Thyroid gland (tissue), 4 donors: ENCODE measurements at regions not wholly inside any gene's neighbourhood (a gene's known extent, or its start where the extent isn't known, plus 50 kb on each side); places are given as distances from the start of the nearest gene placed in this dataset.
"Not testable (repeated sequence)": the region's sequence is repeated elsewhere in the genome, so short reads cannot be mapped to it uniquely, and the experiment has no call there.

ENCODE experiments used
- DNase-seq, 2 donors: peaks; one replicate each; pipeline ENCODE4 v3.0.0-alpha.2; 2019
- H3K27ac ChIP-seq, 3 donors: fragments of 200-600 bp; sonication (generic); 1 replicate in 2 of 3; 2 replicates in 1 of 3; pipeline ENCODE4 v1.5.1; 2016 to 2019; ENCODE audit warnings: mild to moderate bottlenecking in 1 of 3, moderate library complexity in 1 of 3
- H3K27me3 ChIP-seq: fragments of 200-600 bp; sonication (generic); one replicate; pipeline ENCODE4 v1.5.1; 2019
- H3K36me3 ChIP-seq, 2 donors: fragments of 200-600 bp; sonication (generic); one replicate each; pipeline ENCODE4 v1.5.1; 2016 to 2019
- H3K4me1 ChIP-seq, 2 donors: fragments of 200-600 bp; sonication (generic); one replicate each; pipeline ENCODE4 v1.5.1; 2017 to 2019
- H3K4me3 ChIP-seq, 3 donors: fragments of 200-600 bp; sonication (generic); replicated peaks in 1 of 3; 1 replicate in 2 of 3; 2 replicates in 1 of 3; pipeline ENCODE4 v1.5.1; 2016; ENCODE audit warnings: mild to moderate bottlenecking in 1 of 3
- H3K9me3 ChIP-seq: fragments of 200-600 bp; sonication (generic); one replicate; pipeline ENCODE4 v1.5.1; 2017
- CTCF ChIP-seq, 6 experiments: fragments of 200-600 bp in 3 of 6; fragments of 450-650 bp in 3 of 6; sonication (generic) in 3 of 6; IDR thresholded peaks; one replicate each; pipeline ENCODE4 v1.5.1; 2016 to 2019; ENCODE audit warnings: antibody characterized with exemption in 6 of 6, mild to moderate bottlenecking in 2 of 6, inconsistent platforms in 1 of 6, moderate library complexity in 1 of 6
- POLR2A ChIP-seq, 2 donors: fragments of 450-650 bp; IDR thresholded peaks; one replicate each; pipeline ENCODE4 v1.6.1; 2017; ENCODE audit warnings: antibody characterized with exemption in 2 of 2, mild to moderate bottlenecking in 2 of 2, moderate library complexity in 1 of 2
- WGBS, 2 donors: methylation state at CpG; one replicate each; pipeline ENCODE4 v1.1.5; 2017; 5-methylcytosine and 5-hydroxymethylcytosine counted together
- intact Hi-C: fragments of 100-400 bp; cut with DNase I; formaldehyde crosslinking; loops from one replicate; pipeline ENCODE4 v1.15.1; 2023

- whole genome bisulfite sequencing, 2 donors: 50 to 62% methylated on average over 1 of the region's 1 CpG
- no peaks in the 10 kb centered on the region for H3K36me3 ChIP-seq
- intact Hi-C loops: no loop called here
- TF ChIP-seq POLR2A (IDR thresholded peaks at IDR 0.05) (no peak), CTCF (IDR thresholded peaks at IDR 0.05) (no peak)
- no peak for DNase-seq
- no peak overlapping the region for H3K4me3 ChIP-seq
- no peaks in the 10 kb centered on the region for H3K27me3 ChIP-seq
- H3K9me3 ChIP-seq: no peaks in the 10 kb centered on the region
- no peaks in the 10 kb centered on the region for H3K4me1 ChIP-seq
- H3K27ac ChIP-seq: no peak overlapping the region
These were observed 240.2 kb upstream of the IL12A start for GRCh38 chr3:159748425-159748824.

- no peak for DNase-seq
- Histone ChIP-seq H3K27ac (no peak overlapping the region), H3K27me3 (no peaks in the 10 kb centered on the region), H3K36me3 (no peaks in the 10 kb centered on the region), H3K4me3 (no peak overlapping the region), H3K4me1 (no peaks in the 10 kb centered on the region), H3K9me3 (no peaks in the 10 kb centered on the region)
- TF ChIP-seq CTCF (IDR thresholded peaks at IDR 0.05): no peak
- no peak for TF ChIP-seq POLR2A (IDR thresholded peaks at IDR 0.05)
- WGBS, 2 donors: 64 to 82% methylated on average over 4 of the region's 4 CpGs
- intact Hi-C loops: no loop called here
These were observed 239.2 kb upstream of the IL12A start for GRCh38 chr3:159749406-159749805.

- intact Hi-C loops: no loop called here
- no peaks in the 10 kb centered on the region for H3K4me1 ChIP-seq
These were observed 237.5 kb upstream of the IL12A start for GRCh38 chr3:159751146-159751545.

GRCh38 chr3:159751752-159752151 is 236.9 kb upstream of the IL12A start:
- intact Hi-C loops: no loop called here
- no peak overlapping the region for H3K27ac ChIP-seq
- no peaks in the 10 kb centered on the region for H3K4me1 ChIP-seq
- 86 to 95% methylated on average over 5 of the region's 5 CpGs for WGBS, 2 donors
- no peaks in the 10 kb centered on the region for H3K27me3 ChIP-seq
- no peaks in the 10 kb centered on the region for H3K36me3 ChIP-seq
- no peaks in the 10 kb centered on the region for H3K9me3 ChIP-seq
- no peak overlapping the region for H3K4me3 ChIP-seq
- TF ChIP-seq POLR2A (IDR thresholded peaks at IDR 0.05): no peak
- TF ChIP-seq CTCF (IDR thresholded peaks at IDR 0.05): no peak
- no peak for DNase-seq

More at GRCh38 chr3:159751146-159751545, 237.5 kb upstream of the IL12A start:
- no peak overlapping the region for H3K27ac ChIP-seq
- TF ChIP-seq CTCF (IDR thresholded peaks at IDR 0.05) (no peak), POLR2A (IDR thresholded peaks at IDR 0.05) (no peak)
- no peak for DNase-seq
- no peaks in the 10 kb centered on the region for H3K27me3 ChIP-seq
- H3K4me3 ChIP-seq: no peak overlapping the region
- no peaks in the 10 kb centered on the region for H3K9me3 ChIP-seq
- H3K36me3 ChIP-seq: no peaks in the 10 kb centered on the region

GRCh38 chr3:159756279-159757207 is 232.1 kb upstream of the IL12A start:
- H3K27me3 ChIP-seq, intact Hi-C loops: not testable (repeated sequence)

More at GRCh38 chr3:159756279-159757207, 232.1 kb upstream of the IL12A start:
- not testable (repeated sequence) for H3K27ac ChIP-seq, DNase-seq, H3K4me1 ChIP-seq, H3K4me3 ChIP-seq, H3K36me3 ChIP-seq, H3K9me3 ChIP-seq
- WGBS, 2 donors: 76 to 85% methylated on average over 5 of the region's 5 CpGs
